Endothelial cell of umbilical vein (primary cell): ENCODE measurements at regions not wholly inside any gene's neighbourhood (a gene's known extent, or its start where the extent isn't known, plus 50 kb on each side); places are given as distances from the start of the nearest gene placed in this dataset.

Experiments
- BruUV-seq: library from RNA; stranded (reverse); fragments of 400-500 nt; replicated peaks from 2 replicates; lab custom pipeline; 2021; lab: Mats Ljungman, UMichigan
- CTCF ChIA-PET: fragments of 300-600, 350-600 bp; sonication (Branson Sonifier 250); formaldehyde crosslinking; loops from one replicate; lab custom pipeline; 2021; ENCODE audit warnings: antibody characterized with exemption, inconsistent platforms; lab: Charles Lee
- POLR2A ChIA-PET: fragments of 300-600, 350-600 bp; sonication (Branson Sonifier 250); formaldehyde crosslinking; loops from one replicate; lab custom pipeline; 2021; ENCODE audit warnings: antibody characterized with exemption, inconsistent platforms; lab: Charles Lee
- DNase-seq: peaks from one replicate; pipeline ENCODE4 v3.0.0-alpha.2; 2011; ENCODE audit warnings: low read depth, low spot score
- FAIRE-seq: peaks from 2 replicates; lab custom pipeline; 2011; peaks lifted over from hg19 to GRCh38; lab: Jason Lieb, UNC
- H2AFZ ChIP-seq: 2 replicates; pipeline ENCODE4 v1.6.0; 2012; ENCODE audit warnings: low read depth, low read length, control low read depth, inconsistent platforms
- H3K27ac ChIP-seq: 2 replicates; pipeline ENCODE4 v1.5.1; 2011; ENCODE audit warnings: low read depth, mild to moderate bottlenecking, control low read depth, low read length, moderate library complexity; ENCODE audit not compliant: insufficient read depth
- H3K27me3 ChIP-seq, 2 experiments: 2 replicates each; pipeline versions ENCODE4 v1.6.0 to v1.6.1; 2011; ENCODE audit warnings: low read length in 2 of 2, mixed read lengths in 1 of 2; ENCODE audit not compliant: control insufficient read depth in 2 of 2, insufficient read depth in 2 of 2
- H3K36me3 ChIP-seq, 2 experiments: 2 replicates in 1 of 2; 3 replicates in 1 of 2; pipeline ENCODE4 v1.5.1; 2011; ENCODE audit warnings: low read length in 2 of 2, mild to moderate bottlenecking in 1 of 2, moderate library complexity in 1 of 2; ENCODE audit not compliant: control insufficient read depth in 2 of 2, insufficient read depth in 2 of 2; ENCODE audit errors: extremely low read depth in 1 of 2
- H3K4me1 ChIP-seq: 3 replicates; pipeline ENCODE4 v1.5.1; 2011; ENCODE audit warnings: mild to moderate bottlenecking, low read length; ENCODE audit not compliant: control insufficient read depth, insufficient read depth; ENCODE audit errors: extremely low read depth
- H3K4me2 ChIP-seq: 2 replicates; pipeline ENCODE4 v1.6.1; 2011; ENCODE audit warnings: low read length, control low read depth, mixed read lengths; ENCODE audit not compliant: insufficient read depth
- H3K4me3 ChIP-seq, 3 experiments: fragments of 200-600 bp in 1 of 3; sonication (generic), shearing (Covaris generic) in 1 of 3; replicated peaks in 1 of 3; 2 replicates each; pipeline ENCODE4 v1.5.1; 2011 to 2016; ENCODE audit warnings: control low read depth in 3 of 3, low read length in 3 of 3, mild to moderate bottlenecking in 2 of 3, inconsistent platforms in 1 of 3, low read depth in 1 of 3, moderate library complexity in 1 of 3; ENCODE audit not compliant: insufficient read depth in 1 of 3
- H3K79me2 ChIP-seq: 2 replicates; pipeline ENCODE4 v1.6.0; 2012; ENCODE audit warnings: low read length, inconsistent platforms; ENCODE audit not compliant: control insufficient read depth, insufficient read depth
- H3K9ac ChIP-seq: replicated peaks from 2 replicates; pipeline ENCODE3; 2011; ENCODE audit warnings: low read length, control low read depth; ENCODE audit not compliant: insufficient read depth; ENCODE audit errors: extremely low read depth
- H3K9me1 ChIP-seq: replicated peaks from 3 replicates; pipeline ENCODE4 v1.6.0; 2011; ENCODE audit warnings: mild to moderate bottlenecking, low read length; ENCODE audit not compliant: control insufficient read depth, insufficient read depth; ENCODE audit errors: extremely low read depth
- H3K9me3 ChIP-seq: replicated peaks from 2 replicates; pipeline ENCODE4 v1.5.1; 2012; ENCODE audit warnings: low read length, inconsistent platforms; ENCODE audit not compliant: control insufficient read depth, insufficient read depth
- H4K20me1 ChIP-seq: replicated peaks from 2 replicates; pipeline ENCODE3; 2011; ENCODE audit warnings: mild to moderate bottlenecking, low read length; ENCODE audit not compliant: control insufficient read depth, insufficient read depth; ENCODE audit errors: extremely low read depth
- EZH2 ChIP-seq: IDR thresholded peaks from 2 replicates; pipeline ENCODE4 v1.6.1; 2012; ENCODE audit warnings: borderline replicate concordance, low read depth, mild to moderate bottlenecking, moderate library complexity, low read length, inconsistent platforms; ENCODE audit not compliant: severe bottlenecking
- FOS ChIP-seq: IDR thresholded peaks from 2 replicates; pipeline ENCODE4 v1.6.1; 2011; ENCODE audit warnings: mild to moderate bottlenecking, low read length, moderate library complexity, borderline replicate concordance; ENCODE audit not compliant: insufficient read depth
- GATA2 ChIP-seq: IDR thresholded peaks from 2 replicates; pipeline ENCODE4 v1.7.0; 2011; ENCODE audit warnings: low read depth, mild to moderate bottlenecking, moderate library complexity, mixed read lengths, low read length; ENCODE audit not compliant: insufficient read length, insufficient read depth
- JUN ChIP-seq: IDR thresholded peaks from 2 replicates; pipeline ENCODE4 v1.6.1; 2011; ENCODE audit warnings: borderline replicate concordance, low read depth; ENCODE audit not compliant: insufficient read length, insufficient read depth
- MYC ChIP-seq: IDR thresholded peaks from one replicate; pipeline ENCODE4 v1.6.1; 2011; ENCODE audit warnings: mild to moderate bottlenecking, low read depth, low read length
- POLR2A ChIP-seq: IDR thresholded peaks from 2 replicates; pipeline ENCODE4 v1.6.1; 2012; ENCODE audit warnings: low read depth, mild to moderate bottlenecking, control low read depth, low read length
- POLR2AphosphoS5 ChIP-seq: IDR thresholded peaks from 2 replicates; pipeline ENCODE4 v1.6.1; 2012; ENCODE audit warnings: low read depth, mild to moderate bottlenecking, control low read depth, low read length, moderate library complexity; ENCODE audit not compliant: insufficient read depth
- dilution Hi-C: fragments of 300-500 bp; cut with MboI; formaldehyde crosslinking; loops from one replicate; pipeline ENCODE4 v1.15.0; 2019; ENCODE audit warnings: low sequenced_read_pairs; ENCODE audit not compliant: extremely low pct_ligation_motif_present
- intact Hi-C: fragments of 100-400 bp; cut with micrococcal nuclease; formaldehyde crosslinking; loops from one replicate; pipeline ENCODE4 v1.10.0; 2022
- TF ChIP-seq, protein P1 (sequence below), 2 donors: IDR thresholded peaks; 1 replicate in 1 of 2; 2 replicates in 1 of 2; pipeline ENCODE4 v1.5.1; 2011; ENCODE audit warnings: low read length in 2 of 2, mild to moderate bottlenecking in 2 of 2, moderate library complexity in 2 of 2, control low read depth in 1 of 2, inconsistent platforms in 1 of 2, low read depth in 1 of 2; ENCODE audit not compliant: insufficient read depth in 1 of 2; ENCODE audit errors: extremely low read depth in 1 of 2
- TF ChIP-seq, protein P2 (sequence below): IDR thresholded peaks from 2 replicates; pipeline ENCODE4 v1.6.1; 2011; ENCODE audit not compliant: insufficient read depth, insufficient read length

DNA sequence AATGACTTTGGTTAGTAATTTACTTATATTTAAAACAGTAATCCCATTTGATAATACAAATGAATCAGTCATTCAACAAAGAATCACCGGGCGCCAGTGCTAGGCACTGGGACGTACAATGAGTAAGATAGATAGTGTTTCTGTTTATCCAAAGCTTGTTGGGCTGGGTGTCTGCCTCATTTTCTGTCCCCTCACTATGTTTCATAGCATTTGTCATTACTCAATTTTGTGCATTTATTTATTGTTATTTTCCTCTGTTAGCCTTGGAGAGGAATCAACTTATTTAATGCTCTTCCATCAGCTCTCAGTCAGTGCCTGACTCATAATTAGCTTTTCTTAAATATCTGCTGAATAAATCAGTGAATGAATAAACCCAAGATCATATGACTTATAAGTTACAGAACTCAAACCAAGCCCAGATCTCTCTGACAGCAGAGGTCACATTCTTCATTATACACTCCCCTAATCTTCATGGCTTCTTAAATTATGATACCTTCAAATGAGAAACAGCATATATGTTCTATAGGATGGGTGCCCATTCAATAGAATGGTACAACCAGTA, 86.2 kb downstream of the TSPAN8 start:
- Histone ChIP-seq H3K27ac (no peak overlapping the region), H3K79me2 (no peaks in the 10 kb centered on the region), H3K36me3 (no peaks in the 10 kb centered on the region), H3K9ac (no peak overlapping the region), H3K4me1 (no peaks in the 10 kb centered on the region), H3K4me2 (no peak overlapping the region), H2AFZ (no peak overlapping the region), H3K27me3 (no peaks in the 10 kb centered on the region), H4K20me1 (no peaks in the 10 kb centered on the region), H3K4me3 (no peak overlapping the region), H3K9me1 (no peaks in the 10 kb centered on the region), H3K9me3 (no peaks in the 10 kb centered on the region)
- no TSS peak for BruUV-seq
- dilution Hi-C loops: no loop called here
- POLR2A ChIA-PET: no interaction called here
- TF ChIP-seq JUN: no peak
- TF ChIP-seq, protein P1, sequence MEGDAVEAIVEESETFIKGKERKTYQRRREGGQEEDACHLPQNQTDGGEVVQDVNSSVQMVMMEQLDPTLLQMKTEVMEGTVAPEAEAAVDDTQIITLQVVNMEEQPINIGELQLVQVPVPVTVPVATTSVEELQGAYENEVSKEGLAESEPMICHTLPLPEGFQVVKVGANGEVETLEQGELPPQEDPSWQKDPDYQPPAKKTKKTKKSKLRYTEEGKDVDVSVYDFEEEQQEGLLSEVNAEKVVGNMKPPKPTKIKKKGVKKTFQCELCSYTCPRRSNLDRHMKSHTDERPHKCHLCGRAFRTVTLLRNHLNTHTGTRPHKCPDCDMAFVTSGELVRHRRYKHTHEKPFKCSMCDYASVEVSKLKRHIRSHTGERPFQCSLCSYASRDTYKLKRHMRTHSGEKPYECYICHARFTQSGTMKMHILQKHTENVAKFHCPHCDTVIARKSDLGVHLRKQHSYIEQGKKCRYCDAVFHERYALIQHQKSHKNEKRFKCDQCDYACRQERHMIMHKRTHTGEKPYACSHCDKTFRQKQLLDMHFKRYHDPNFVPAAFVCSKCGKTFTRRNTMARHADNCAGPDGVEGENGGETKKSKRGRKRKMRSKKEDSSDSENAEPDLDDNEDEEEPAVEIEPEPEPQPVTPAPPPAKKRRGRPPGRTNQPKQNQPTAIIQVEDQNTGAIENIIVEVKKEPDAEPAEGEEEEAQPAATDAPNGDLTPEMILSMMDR (IDR thresholded peaks at IDR 0.05; ENCODE audit: extremely low read depth in 1 of 2, insufficient read depth in 1 of 2, low read depth in 1 of 2, low read length in 2 of 2): no peak
- no peak for TF ChIP-seq POLR2AphosphoS5
- TF ChIP-seq POLR2A: no peak
- no peak for TF ChIP-seq FOS
- TF ChIP-seq EZH2: no peak
- TF ChIP-seq, protein P2, sequence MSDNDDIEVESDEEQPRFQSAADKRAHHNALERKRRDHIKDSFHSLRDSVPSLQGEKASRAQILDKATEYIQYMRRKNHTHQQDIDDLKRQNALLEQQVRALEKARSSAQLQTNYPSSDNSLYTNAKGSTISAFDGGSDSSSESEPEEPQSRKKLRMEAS: no peak
- no peak for TF ChIP-seq GATA2
- no peak for TF ChIP-seq MYC
- DNase-seq: no peak
- CTCF ChIA-PET: no interaction called here
- no peak for FAIRE-seq
- intact Hi-C loops: no loop called here
